ENCODE measurements at regions not wholly inside any gene's neighbourhood (a gene's known extent, or its start where the extent isn't known, plus 50 kb on each side); places are given as distances from the start of the nearest gene placed in this dataset.

- BruUV-seq (replicated peaks): no TSS peak
- no peaks in the 10 kb centered on the region for H3K79me2 ChIP-seq (ENCODE audit: control insufficient read depth, insufficient read depth, low read length)
- CTCF ChIA-PET (ENCODE audit: low intra/inter-chr PET ratio): no interaction called here
- ATAC-seq (no peak), FAIRE-seq (no peak), DNase-seq (ENCODE audit: extremely low read depth in 1 of 4, low spot score in 3 of 4) (no peak)
- no peak overlapping the region for H2AFZ ChIP-seq (ENCODE audit: low read depth, low read length)
- no peak overlapping the region for H3K9ac ChIP-seq (ENCODE audit: insufficient read depth in 1 of 2, low read depth in 2 of 2, low read length in 2 of 2)
- H3K4me1 ChIP-seq (replicated peaks in 1 of 2; ENCODE audit: control insufficient read depth in 2 of 2, insufficient read depth in 2 of 2, low read length in 2 of 2): no peaks in the 10 kb centered on the region
- H3K36me3 ChIP-seq (ENCODE audit: control insufficient read depth, insufficient read depth, low read length): no peaks in the 10 kb centered on the region
- no peak overlapping the region for H3K4me3 ChIP-seq
- H3K9me3 ChIP-seq (replicated peaks; ENCODE audit: control insufficient read depth, insufficient read depth, low read depth, low read length): no peaks in the 10 kb centered on the region
- in situ Hi-C loops (cut with MboI): no loop called here
- H4K20me1 ChIP-seq (replicated peaks; ENCODE audit: control insufficient read depth, insufficient read depth, low read length): no peaks in the 10 kb centered on the region
- 51% methylated on average over 2 of the region's 2 CpGs for WGBS (ENCODE audit: insufficient coverage, low coverage, missing lambda C conversion rate)
- H3K27ac ChIP-seq (ENCODE audit: extremely low read depth, low read depth, low read length): no peak overlapping the region
- intact Hi-C loops (cut with micrococcal nuclease): no loop called here
- POLR2A ChIA-PET: interaction anchor here (0.6 to 0.9 kb wide), 3 partner anchors 9 to 16 kb away, joined by 3 read pairs; no protein-coding TSS in a partner anchor
- no peaks in the 10 kb centered on the region for H3K27me3 ChIP-seq (ENCODE audit: control insufficient read depth in 2 of 2, insufficient read depth in 2 of 2, low read length in 2 of 2)
- no peak overlapping the region for H3K4me2 ChIP-seq (ENCODE audit: insufficient read depth, low read length)
- no peaks in the 10 kb centered on the region for H3K9me1 ChIP-seq (ENCODE audit: control insufficient read depth, insufficient read depth, low read length)
- no peak for TF ChIP-seq ZFX (CRISPR knock-in tag; IDR thresholded peaks at IDR 0.05)
- TF ChIP-seq, protein P1, sequence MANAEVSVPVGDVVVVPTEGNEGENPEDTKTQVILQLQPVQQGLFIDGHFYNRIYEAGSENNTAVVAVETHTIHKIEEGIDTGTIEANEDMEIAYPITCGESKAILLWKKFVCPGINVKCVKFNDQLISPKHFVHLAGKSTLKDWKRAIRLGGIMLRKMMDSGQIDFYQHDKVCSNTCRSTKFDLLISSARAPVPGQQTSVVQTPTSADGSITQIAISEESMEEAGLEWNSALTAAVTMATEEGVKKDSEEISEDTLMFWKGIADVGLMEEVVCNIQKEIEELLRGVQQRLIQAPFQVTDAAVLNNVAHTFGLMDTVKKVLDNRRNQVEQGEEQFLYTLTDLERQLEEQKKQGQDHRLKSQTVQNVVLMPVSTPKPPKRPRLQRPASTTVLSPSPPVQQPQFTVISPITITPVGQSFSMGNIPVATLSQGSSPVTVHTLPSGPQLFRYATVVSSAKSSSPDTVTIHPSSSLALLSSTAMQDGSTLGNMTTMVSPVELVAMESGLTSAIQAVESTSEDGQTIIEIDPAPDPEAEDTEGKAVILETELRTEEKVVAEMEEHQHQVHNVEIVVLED (CRISPR knock-in tag; IDR thresholded peaks at IDR 0.05): no peak
- no peak for TF ChIP-seq HNRNPUL1 (IDR thresholded peaks at IDR 0.05; ENCODE audit: low read length)
- peak; percentile 52 for TF ChIP-seq ZNF146 (CRISPR knock-in tag; IDR thresholded peaks at IDR 0.05; ENCODE audit: unreplicated experiment)
- TF ChIP-seq ZBTB12 (CRISPR knock-in tag; IDR thresholded peaks at IDR 0.05): no peak
These were observed 51.2 kb downstream of the GRK7 start for GRCh38 chr3:141814375-141814774.

Data from K562 (cell line).